22Rv1 (cell line): ENCODE measurements at regions not wholly inside any gene's neighbourhood (a gene's known extent, or its start where the extent isn't known, plus 50 kb on each side); places are given as distances from the start of the nearest gene placed in this dataset.

Experiments
- CTCF ChIP-seq: fragments of 450-650 bp; IDR thresholded peaks from 2 replicates; pipeline ENCODE4 v1.5.1; 2017; ENCODE audit warnings: mild to moderate bottlenecking
- ZFX ChIP-seq: fragments of 450-650 bp; IDR thresholded peaks from 2 replicates; pipeline ENCODE4 v1.6.1; 2017; ENCODE audit warnings: antibody characterized with exemption, borderline replicate concordance

GRCh38 chr9:118538959-118539358 lies 830.3 kb downstream of the BRINP1 start:
- TF ChIP-seq CTCF (no peak), ZFX (no peak)
